Esophagus squamous epithelium (tissue), 5 donors: ENCODE measurements at regions not wholly inside any gene's neighbourhood (a gene's known extent, or its start where the extent isn't known, plus 50 kb on each side); places are given as distances from the start of the nearest gene placed in this dataset.

Source experiments
- DNase-seq: peaks from one replicate; lab custom pipeline; 2025; lab: John Stamatoyannopoulos, UW
- H3K27ac ChIP-seq, 4 donors: fragments of 200-600 bp; sonication (generic); one replicate each; pipeline ENCODE4 v1.5.1; 2016 to 2019; ENCODE audit warnings: mild to moderate bottlenecking in 1 of 4
- H3K27me3 ChIP-seq, 4 donors: fragments of 200-600 bp; sonication (generic); 1 replicate in 3 of 4; 2 replicates in 1 of 4; pipeline versions ENCODE4 v1.5.1 to v1.6.0; 2017 to 2021; ENCODE audit warnings: antibody characterized with exemption in 1 of 4
- H3K36me3 ChIP-seq, 3 donors: fragments of 200-600 bp; sonication (generic); one replicate each; pipeline ENCODE4 v1.5.1; 2016 to 2019
- H3K4me1 ChIP-seq, 3 donors: fragments of 200-600 bp; sonication (generic); one replicate each; pipeline ENCODE4 v1.5.1; 2017 to 2019
- H3K4me3 ChIP-seq, 4 donors: fragments of 200-600 bp; sonication (generic); 1 replicate in 3 of 4; 2 replicates in 1 of 4; pipeline ENCODE4 v1.5.1; 2016 to 2019; ENCODE audit warnings: mild to moderate bottlenecking in 2 of 4, moderate library complexity in 1 of 4
- H3K9me3 ChIP-seq, 3 donors: fragments of 200-600 bp; sonication (generic); one replicate each; pipeline ENCODE4 v1.5.1; 2016 to 2019
- CTCF ChIP-seq, 6 experiments: fragments of 450-650 bp in 4 of 6; fragments of 200-600 bp in 2 of 6; sonication (generic) in 2 of 6; IDR thresholded peaks; one replicate each; pipeline ENCODE4 v1.5.1; 2016 to 2019; ENCODE audit warnings: antibody characterized with exemption in 6 of 6, mild to moderate bottlenecking in 4 of 6, moderate library complexity in 4 of 6
- POLR2A ChIP-seq, 4 donors: fragments of 450-650 bp; IDR thresholded peaks; one replicate each; pipeline ENCODE4 v1.6.1; 2017; ENCODE audit warnings: antibody characterized with exemption in 4 of 4, mild to moderate bottlenecking in 4 of 4, moderate library complexity in 3 of 4
- WGBS, 2 donors: methylation state at CpG; one replicate each; pipeline ENCODE4 v1.1.5; 2018; 5-methylcytosine and 5-hydroxymethylcytosine counted together
- intact Hi-C: fragments of 100-400 bp; cut with DNase I; formaldehyde crosslinking; loops from one replicate; pipeline ENCODE4 v1.15.0; 2022
- donor health status: DM: yes; HTN: yes; CAD: no.

- 56 to 62% methylated on average over 2 of the region's 2 CpGs for WGBS, 2 donors
- intact Hi-C loops, result no loop called here
- no peak overlapping the region for H3K4me3 ChIP-seq
- TF ChIP-seq CTCF (IDR thresholded peaks at IDR 0.05) (no peak), POLR2A (IDR thresholded peaks at IDR 0.05) (no peak)
- DNase-seq, result no peak
- H3K27ac ChIP-seq, result no peak overlapping the region
- H3K4me1 ChIP-seq, result no peaks in the 10 kb centered on the region
- no peaks in the 10 kb centered on the region for H3K9me3 ChIP-seq
- H3K36me3 ChIP-seq, result no peaks in the 10 kb centered on the region
- no peaks in the 10 kb centered on the region for H3K27me3 ChIP-seq
Measured at GRCh38 chr13:67977066-67977465, 746.9 kb upstream of the PCDH9 start.

- no peak overlapping the region for H3K4me3 ChIP-seq
- no peaks in the 10 kb centered on the region for H3K4me1 ChIP-seq
- intact Hi-C loops, result no loop called here
- no peaks in the 10 kb centered on the region for H3K36me3 ChIP-seq
- DNase-seq, result no peak
- H3K27me3 ChIP-seq, result no peaks in the 10 kb centered on the region
- H3K27ac ChIP-seq, result no peak overlapping the region
- TF ChIP-seq CTCF (IDR thresholded peaks at IDR 0.05) (no peak), POLR2A (IDR thresholded peaks at IDR 0.05) (no peak)
- no peaks in the 10 kb centered on the region for H3K9me3 ChIP-seq
- 71 to 73% methylated on average over 5 of the region's 5 CpGs for WGBS, 2 donors
Measured at GRCh38 chr13:67971291-67971690, 741.2 kb upstream of the PCDH9 start.

GRCh38 chr13:67967031-67967430 is 736.9 kb upstream of the PCDH9 start:
- intact Hi-C loops, result no loop called here
- H3K4me3 ChIP-seq, result no peak overlapping the region
- no peaks in the 10 kb centered on the region for H3K9me3 ChIP-seq

GRCh38 chr13:67966065-67966464 is 735.9 kb upstream of the PCDH9 start:
- Histone ChIP-seq H3K36me3 (no peaks in the 10 kb centered on the region), H3K27me3 (no peaks in the 10 kb centered on the region), H3K9me3 (no peaks in the 10 kb centered on the region), H3K4me1 (no peaks in the 10 kb centered on the region), H3K4me3 (no peak overlapping the region), H3K27ac (no peak overlapping the region)
- intact Hi-C loops, result no loop called here
- 81 to 83% methylated on average over 1 of the region's 1 CpG for WGBS, 2 donors
- DNase-seq, result no peak
- TF ChIP-seq POLR2A (IDR thresholded peaks at IDR 0.05), result no peak
- no peak for TF ChIP-seq CTCF (IDR thresholded peaks at IDR 0.05)

More at GRCh38 chr13:67967031-67967430, 736.9 kb upstream of the PCDH9 start:
- no peaks in the 10 kb centered on the region for H3K36me3 ChIP-seq
- H3K27me3 ChIP-seq, result no peaks in the 10 kb centered on the region
- no peaks in the 10 kb centered on the region for H3K4me1 ChIP-seq
- WGBS, 2 donors, result 64 to 100% methylated on average over 1 of the region's 1 CpG
- no peak for DNase-seq
- H3K27ac ChIP-seq, result no peak overlapping the region
- TF ChIP-seq CTCF (IDR thresholded peaks at IDR 0.05), result no peak
- TF ChIP-seq POLR2A (IDR thresholded peaks at IDR 0.05), result no peak

- H3K4me3 ChIP-seq, result no peak overlapping the region
- intact Hi-C loops, result no loop called here
- WGBS, 2 donors, result 42 to 80% methylated on average over 1 of the region's 1 CpG
- H3K4me1 ChIP-seq, result no peaks in the 10 kb centered on the region
- DNase-seq, result no peak
- H3K27ac ChIP-seq, result no peak overlapping the region
- H3K9me3 ChIP-seq, result no peaks in the 10 kb centered on the region
- TF ChIP-seq CTCF (IDR thresholded peaks at IDR 0.05) (no peak), POLR2A (IDR thresholded peaks at IDR 0.05) (no peak)
- H3K36me3 ChIP-seq, result no peaks in the 10 kb centered on the region
- no peaks in the 10 kb centered on the region for H3K27me3 ChIP-seq
Measured at GRCh38 chr13:67964986-67965385, 734.9 kb upstream of the PCDH9 start.
